ENCODE measurements at regions not wholly inside any gene's neighbourhood (a gene's known extent, or its start where the extent isn't known, plus 50 kb on each side); places are given as distances from the start of the nearest gene placed in this dataset.

DNA sequence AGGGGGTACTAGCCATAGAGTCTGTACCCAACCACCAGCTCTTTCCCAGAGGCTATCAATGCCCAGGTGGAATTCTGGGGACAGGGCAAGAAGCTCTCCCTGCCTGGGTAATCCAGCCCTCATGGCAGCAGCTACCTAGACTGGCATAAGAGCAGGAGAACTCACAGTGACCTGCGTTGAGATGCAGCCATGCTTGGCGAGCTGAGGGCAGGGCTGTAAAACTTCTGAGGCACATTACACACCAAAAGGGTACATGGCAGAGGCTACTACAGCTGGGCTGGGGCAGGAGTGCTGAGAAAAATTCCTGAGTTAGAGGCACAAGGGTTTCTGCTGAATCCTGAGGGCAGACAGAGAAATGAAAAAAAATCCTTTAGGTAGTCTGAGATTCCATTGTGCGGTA is 927.9 kb upstream of the B3GALT2 start:
- TF ChIP-seq ZNF70 (CRISPR knock-in tag; IDR thresholded peaks at IDR 0.05): no peak
- TF ChIP-seq, protein P1, sequence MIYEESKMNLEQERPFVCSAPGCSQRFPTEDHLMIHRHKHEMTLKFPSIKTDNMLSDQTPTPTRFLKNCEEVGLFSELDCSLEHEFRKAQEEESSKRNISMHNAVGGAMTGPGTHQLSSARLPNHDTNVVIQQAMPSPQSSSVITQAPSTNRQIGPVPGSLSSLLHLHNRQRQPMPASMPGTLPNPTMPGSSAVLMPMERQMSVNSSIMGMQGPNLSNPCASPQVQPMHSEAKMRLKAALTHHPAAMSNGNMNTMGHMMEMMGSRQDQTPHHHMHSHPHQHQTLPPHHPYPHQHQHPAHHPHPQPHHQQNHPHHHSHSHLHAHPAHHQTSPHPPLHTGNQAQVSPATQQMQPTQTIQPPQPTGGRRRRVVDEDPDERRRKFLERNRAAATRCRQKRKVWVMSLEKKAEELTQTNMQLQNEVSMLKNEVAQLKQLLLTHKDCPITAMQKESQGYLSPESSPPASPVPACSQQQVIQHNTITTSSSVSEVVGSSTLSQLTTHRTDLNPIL (CRISPR knock-in tag; IDR thresholded peaks at IDR 0.05; ENCODE audit: low read depth): no peak
- TF ChIP-seq ZNF565 (CRISPR knock-in tag; conservative IDR thresholded peaks at IDR 0.05; ENCODE audit: low read depth): no peak
- TF ChIP-seq ZC3H10 (CRISPR knock-in tag; IDR thresholded peaks at IDR 0.05): no peak
- no peak for TF ChIP-seq TOX (CRISPR knock-in tag; IDR thresholded peaks at IDR 0.05; ENCODE audit: borderline replicate concordance)
- TF ChIP-seq ARNTL (CRISPR knock-in tag; IDR thresholded peaks at IDR 0.05; ENCODE audit: borderline replicate concordance, low read depth): no peak
- TF ChIP-seq BACH2 (CRISPR knock-in tag; IDR thresholded peaks at IDR 0.05; ENCODE audit: borderline replicate concordance): no peak
- TF ChIP-seq RARB (CRISPR knock-in tag; IDR thresholded peaks at IDR 0.05): no peak
- TF ChIP-seq, protein P2, sequence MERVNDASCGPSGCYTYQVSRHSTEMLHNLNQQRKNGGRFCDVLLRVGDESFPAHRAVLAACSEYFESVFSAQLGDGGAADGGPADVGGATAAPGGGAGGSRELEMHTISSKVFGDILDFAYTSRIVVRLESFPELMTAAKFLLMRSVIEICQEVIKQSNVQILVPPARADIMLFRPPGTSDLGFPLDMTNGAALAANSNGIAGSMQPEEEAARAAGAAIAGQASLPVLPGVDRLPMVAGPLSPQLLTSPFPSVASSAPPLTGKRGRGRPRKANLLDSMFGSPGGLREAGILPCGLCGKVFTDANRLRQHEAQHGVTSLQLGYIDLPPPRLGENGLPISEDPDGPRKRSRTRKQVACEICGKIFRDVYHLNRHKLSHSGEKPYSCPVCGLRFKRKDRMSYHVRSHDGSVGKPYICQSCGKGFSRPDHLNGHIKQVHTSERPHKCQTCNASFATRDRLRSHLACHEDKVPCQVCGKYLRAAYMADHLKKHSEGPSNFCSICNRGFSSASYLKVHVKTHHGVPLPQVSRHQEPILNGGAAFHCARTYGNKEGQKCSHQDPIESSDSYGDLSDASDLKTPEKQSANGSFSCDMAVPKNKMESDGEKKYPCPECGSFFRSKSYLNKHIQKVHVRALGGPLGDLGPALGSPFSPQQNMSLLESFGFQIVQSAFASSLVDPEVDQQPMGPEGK (CRISPR knock-in tag; IDR thresholded peaks at IDR 0.05; ENCODE audit: borderline replicate concordance): no peak
- TF ChIP-seq ZFP30 (CRISPR knock-in tag; IDR thresholded peaks at IDR 0.05): no peak
